ENCODE measurements at regions not wholly inside any gene's neighbourhood (a gene's known extent, or its start where the extent isn't known, plus 50 kb on each side); places are given as distances from the start of the nearest gene placed in this dataset.

GRCh38 chr10:35743851-35744250 is 101.8 kb upstream of the FZD8 start:
- Histone ChIP-seq H3K27me3 (ENCODE audit: control insufficient read depth in 2 of 2, insufficient read depth in 2 of 2, low read length in 2 of 2) (peaks cover 0 to 5% of the 10 kb centered on the region in 2 experiments), H3K4me1 (ENCODE audit: control insufficient read depth, extremely low read depth, insufficient read depth, low read length) (no peaks in the 10 kb centered on the region), H3K36me3 (ENCODE audit: control insufficient read depth in 2 of 2, extremely low read depth in 1 of 2, insufficient read depth in 2 of 2, low read length in 2 of 2) (no peaks in the 10 kb centered on the region), H3K9ac (replicated peaks; ENCODE audit: extremely low read depth, insufficient read depth, low read length) (no peak overlapping the region), H3K27ac (ENCODE audit: insufficient read depth, low read depth, low read length) (no peak overlapping the region), H4K20me1 (replicated peaks; ENCODE audit: control insufficient read depth, extremely low read depth, insufficient read depth, low read length) (no peaks in the 10 kb centered on the region), H2AFZ (ENCODE audit: low read depth, low read length) (no peak overlapping the region), H3K4me3 (replicated peaks in 1 of 3; ENCODE audit: insufficient read depth in 1 of 3, low read depth in 1 of 3, low read length in 3 of 3) (no peak overlapping the region), H3K79me2 (ENCODE audit: control insufficient read depth, insufficient read depth, low read length) (no peaks in the 10 kb centered on the region), H3K4me2 (ENCODE audit: insufficient read depth, low read length) (no peak overlapping the region), H3K9me1 (replicated peaks; ENCODE audit: control insufficient read depth, extremely low read depth, insufficient read depth, low read length) (no peaks in the 10 kb centered on the region), H3K9me3 (replicated peaks; ENCODE audit: control insufficient read depth, insufficient read depth, low read length) (no peaks in the 10 kb centered on the region)
- TF ChIP-seq MAX (IDR thresholded peaks at IDR 0.05; ENCODE audit: insufficient read depth, insufficient read length) (no peak), MYC (IDR thresholded peaks at IDR 0.05; ENCODE audit: low read depth, low read length) (no peak), FOS (IDR thresholded peaks at IDR 0.05; ENCODE audit: borderline replicate concordance, insufficient read depth, low read length) (no peak), POLR2AphosphoS5 (IDR thresholded peaks at IDR 0.05; ENCODE audit: insufficient read depth, low read depth, low read length) (no peak), GATA2 (IDR thresholded peaks at IDR 0.05; ENCODE audit: insufficient read depth, insufficient read length, low read depth, low read length) (no peak), EZH2 (IDR thresholded peaks at IDR 0.05; ENCODE audit: borderline replicate concordance, low read depth, low read length, severe bottlenecking) (no peak)
- dilution Hi-C loops (cut with MboI; ENCODE audit: extremely low pct_ligation_motif_present, low sequenced_read_pairs) = no loop called here
- no peak for FAIRE-seq
- BruUV-seq (replicated peaks) = no TSS peak
- DNase-seq (ENCODE audit: low read depth, low spot score) = no peak
- CTCF ChIA-PET = no interaction called here
- POLR2A ChIA-PET = no interaction called here
- intact Hi-C loops (cut with micrococcal nuclease) = no loop called here

DNA sequence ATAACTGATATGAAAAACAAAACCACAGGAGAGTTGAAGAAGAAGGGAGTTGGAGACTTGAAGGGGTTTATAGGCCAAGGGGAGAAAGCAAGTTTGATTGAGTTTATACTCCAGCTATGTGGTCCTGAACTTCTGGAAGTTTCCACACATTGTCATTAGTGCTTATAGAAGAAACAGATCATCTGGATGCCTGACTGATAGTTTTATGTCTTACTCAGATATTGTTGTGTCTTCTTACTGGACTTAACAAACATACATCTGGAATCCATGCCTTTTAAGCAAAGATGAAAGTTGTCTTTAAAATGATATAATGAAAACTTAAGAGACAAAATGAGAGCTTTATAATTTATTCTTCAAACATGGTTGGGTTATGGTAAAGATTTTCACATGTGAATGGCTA is 101.3 kb upstream of the FZD8 start:
- Histone ChIP-seq H3K4me2 (ENCODE audit: insufficient read depth, low read length) (no peak overlapping the region), H3K9ac (replicated peaks; ENCODE audit: extremely low read depth, insufficient read depth, low read length) (no peak overlapping the region), H3K4me1 (ENCODE audit: control insufficient read depth, extremely low read depth, insufficient read depth, low read length) (no peaks in the 10 kb centered on the region), H4K20me1 (replicated peaks; ENCODE audit: control insufficient read depth, extremely low read depth, insufficient read depth, low read length) (no peaks in the 10 kb centered on the region), H3K9me3 (replicated peaks; ENCODE audit: control insufficient read depth, insufficient read depth, low read length) (no peaks in the 10 kb centered on the region), H3K79me2 (ENCODE audit: control insufficient read depth, insufficient read depth, low read length) (no peaks in the 10 kb centered on the region), H3K27me3 (ENCODE audit: control insufficient read depth in 2 of 2, insufficient read depth in 2 of 2, low read length in 2 of 2) (peaks cover 0 to 5% of the 10 kb centered on the region in 2 experiments), H3K27ac (ENCODE audit: insufficient read depth, low read depth, low read length) (no peak overlapping the region), H3K4me3 (replicated peaks in 1 of 3; ENCODE audit: insufficient read depth in 1 of 3, low read depth in 1 of 3, low read length in 3 of 3) (no peak overlapping the region), H3K36me3 (ENCODE audit: control insufficient read depth in 2 of 2, extremely low read depth in 1 of 2, insufficient read depth in 2 of 2, low read length in 2 of 2) (no peaks in the 10 kb centered on the region), H2AFZ (ENCODE audit: low read depth, low read length) (no peak overlapping the region), H3K9me1 (replicated peaks; ENCODE audit: control insufficient read depth, extremely low read depth, insufficient read depth, low read length) (no peaks in the 10 kb centered on the region)
- POLR2A ChIA-PET = no interaction called here
- TF ChIP-seq EZH2 (IDR thresholded peaks at IDR 0.05; ENCODE audit: borderline replicate concordance, low read depth, low read length, severe bottlenecking) (no peak), GATA2 (IDR thresholded peaks at IDR 0.05; ENCODE audit: insufficient read depth, insufficient read length, low read depth, low read length) (no peak), POLR2AphosphoS5 (IDR thresholded peaks at IDR 0.05; ENCODE audit: insufficient read depth, low read depth, low read length) (no peak), FOS (IDR thresholded peaks at IDR 0.05; ENCODE audit: borderline replicate concordance, insufficient read depth, low read length) (no peak), POLR2A (IDR thresholded peaks at IDR 0.05; ENCODE audit: low read depth, low read length) (no peak), MAX (IDR thresholded peaks at IDR 0.05; ENCODE audit: insufficient read depth, insufficient read length) (no peak), MYC (IDR thresholded peaks at IDR 0.05; ENCODE audit: low read depth, low read length) (no peak), CTCF (IDR thresholded peaks at IDR 0.05; ENCODE audit: extremely low read depth in 1 of 2, insufficient read depth in 1 of 2, low read depth in 1 of 2, low read length in 2 of 2) (no peak), JUN (IDR thresholded peaks at IDR 0.05; ENCODE audit: borderline replicate concordance, insufficient read depth, insufficient read length, low read depth) (no peak)
- FAIRE-seq (no peak), DNase-seq (ENCODE audit: low read depth, low spot score) (no peak)
- intact Hi-C loops (cut with micrococcal nuclease) (no loop called here), dilution Hi-C loops (cut with MboI; ENCODE audit: extremely low pct_ligation_motif_present, low sequenced_read_pairs) (no loop called here)
- BruUV-seq (replicated peaks) = no TSS peak
- CTCF ChIA-PET = no interaction called here

Measured in endothelial cell of umbilical vein (primary cell).